ENCODE measurements at regions not wholly inside any gene's neighbourhood (a gene's known extent, or its start where the extent isn't known, plus 50 kb on each side); places are given as distances from the start of the nearest gene placed in this dataset.
"Not testable (repeated sequence)": the region's sequence is repeated elsewhere in the genome, so short reads cannot be mapped to it uniquely, and the experiment has no call there.

- no peak for DNase-seq (ENCODE audit: low read depth in 2 of 2)
Measured at GRCh38 chr16:65737831-65738230, 616.0 kb upstream of the CDH11 start.

- DNase-seq (ENCODE audit: low read depth in 2 of 2) = not testable (repeated sequence)
Measured at GRCh38 chr16:65735615-65736014, 613.8 kb upstream of the CDH11 start.

- DNase-seq (ENCODE audit: low read depth in 2 of 2) = no peak
Measured at GRCh38 chr16:65733721-65734120, 611.9 kb upstream of the CDH11 start.

GRCh38 chr16:65731833-65732232 lies 610.0 kb upstream of the CDH11 start:
- DNase-seq (ENCODE audit: low read depth in 2 of 2) = no peak

GRCh38 chr16:65728652-65729051 lies 606.8 kb upstream of the CDH11 start:
- DNase-seq (ENCODE audit: low read depth in 2 of 2) = no peak

- DNase-seq (ENCODE audit: low read depth in 2 of 2) = no peak
Measured at GRCh38 chr16:65728167-65728566, 606.3 kb upstream of the CDH11 start.

- DNase-seq (ENCODE audit: low read depth in 2 of 2) = no peak
Measured at GRCh38 chr16:65727534-65728137, 605.8 kb upstream of the CDH11 start.

- no peak for DNase-seq (ENCODE audit: low read depth in 2 of 2)
Measured at GRCh38 chr16:65725156-65725845, 603.4 kb upstream of the CDH11 start.

- no peak for DNase-seq (ENCODE audit: low read depth in 2 of 2)
Measured at GRCh38 chr16:65722429-65722828, 600.6 kb upstream of the CDH11 start.

- DNase-seq (ENCODE audit: low read depth in 2 of 2) = no peak
Measured at GRCh38 chr16:65717846-65718245, 596.0 kb upstream of the CDH11 start.

GRCh38 chr16:65716737-65717700 lies 595.2 kb upstream of the CDH11 start:
- no peak for DNase-seq (ENCODE audit: low read depth in 2 of 2)

- DNase-seq (ENCODE audit: low read depth in 2 of 2) = no peak
Measured at GRCh38 chr16:65713181-65713808, 591.4 kb upstream of the CDH11 start.

- DNase-seq (ENCODE audit: low read depth in 2 of 2) = no peak
Measured at GRCh38 chr16:65710107-65710506, 588.2 kb upstream of the CDH11 start.

GRCh38 chr16:65704866-65705265 lies 583.0 kb upstream of the CDH11 start:
- DNase-seq (ENCODE audit: low read depth in 2 of 2) = no peak

GRCh38 chr16:65702707-65703402 lies 581.0 kb upstream of the CDH11 start:
- DNase-seq (ENCODE audit: low read depth in 2 of 2) = no peak

- DNase-seq (ENCODE audit: low read depth in 2 of 2) = no peak
Measured at GRCh38 chr16:65700596-65700995, 578.7 kb upstream of the CDH11 start.

- DNase-seq (ENCODE audit: low read depth in 2 of 2) = no peak
Measured at GRCh38 chr16:65698791-65699321, 577.0 kb upstream of the CDH11 start.

- no peak for DNase-seq (ENCODE audit: low read depth in 2 of 2)
Measured at GRCh38 chr16:65697521-65697920, 575.7 kb upstream of the CDH11 start.

- no peak for DNase-seq (ENCODE audit: low read depth in 2 of 2)
Measured at GRCh38 chr16:65697065-65697464, 575.2 kb upstream of the CDH11 start.

GRCh38 chr16:65691846-65692245 lies 570.0 kb upstream of the CDH11 start:
- DNase-seq (ENCODE audit: low read depth in 2 of 2) = not testable (repeated sequence)

- DNase-seq (ENCODE audit: low read depth in 2 of 2) = no peak
Measured at GRCh38 chr16:65689726-65690125, 567.9 kb upstream of the CDH11 start.

Measured in stimulated activated CD8-positive, alpha-beta memory T cell treated with anti-CD3 and anti-CD28 coated beads, Interleukin-15, amount 100 ng/mL, for 4 hours (primary cell).